SU-DHL-6 (cell line): ENCODE measurements at regions not wholly inside any gene's neighbourhood (a gene's known extent, or its start where the extent isn't known, plus 50 kb on each side); places are given as distances from the start of the nearest gene placed in this dataset.

Experiments
- CTCF ChIP-seq: fragments of 200-600 bp; sonication (generic); IDR thresholded peaks from one replicate; pipeline ENCODE4 v1.5.1; 2017; ENCODE audit warnings: antibody characterized with exemption, mild to moderate bottlenecking, low read length, moderate library complexity; ENCODE audit not compliant: insufficient read depth, poor library complexity, severe bottlenecking
- EZH2phosphoT487 ChIP-seq: fragments of 200-600 bp; sonication (generic), shearing (Covaris generic); conservative IDR thresholded peaks from 2 replicates; pipeline ENCODE4 v1.6.1; 2018; ENCODE audit warnings: mild to moderate bottlenecking, antibody characterized with exemption, low read length, moderate library complexity, mixed read lengths

- TF ChIP-seq CTCF (no peak), EZH2phosphoT487 (no peak)
Observed at GRCh38 chr2:6459138-6459537, 406.6 kb downstream of the CMPK2 start.
